T follicular helper cell (primary cell): ENCODE measurements at regions not wholly inside any gene's neighbourhood (a gene's known extent, or its start where the extent isn't known, plus 50 kb on each side); places are given as distances from the start of the nearest gene placed in this dataset.
"Not testable (repeated sequence)": the region's sequence is repeated elsewhere in the genome, so short reads cannot be mapped to it uniquely, and the experiment has no call there.

Experiments used
- DNase-seq: peaks from one replicate; pipeline ENCODE4 v3.0.0-alpha.2; 2020; ENCODE audit warnings: low read depth

DNA sequence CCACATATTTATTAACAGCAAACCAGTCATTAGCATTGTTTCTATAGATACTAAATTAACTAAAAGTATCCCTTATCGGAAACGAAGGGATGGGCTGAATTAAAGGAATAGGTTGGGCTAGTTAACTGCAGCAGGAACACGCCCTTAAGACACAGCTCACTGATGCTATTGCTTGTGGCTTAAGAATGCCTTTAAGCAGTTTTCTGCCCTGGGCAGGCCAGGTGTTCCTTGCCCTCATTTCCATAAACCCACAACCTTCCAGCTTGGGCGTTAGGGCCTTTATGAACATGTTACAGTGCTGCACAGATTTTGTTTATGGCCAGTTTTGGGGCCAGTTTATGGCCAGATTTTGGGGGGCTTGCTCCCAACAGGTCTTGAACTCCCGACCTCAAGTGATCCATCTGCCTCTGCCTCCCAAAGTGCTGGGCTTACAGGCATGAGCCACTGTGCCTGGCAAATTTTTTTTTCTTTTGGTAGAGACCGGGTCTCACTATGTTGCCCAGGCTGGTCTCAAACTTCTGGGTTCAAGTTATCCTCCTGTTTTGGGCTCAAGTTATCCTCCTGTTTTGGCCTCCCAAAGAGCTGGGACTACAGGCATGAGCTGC, 90.1 kb upstream of the GRIN2A start:
- not testable (repeated sequence) for DNase-seq

DNA sequence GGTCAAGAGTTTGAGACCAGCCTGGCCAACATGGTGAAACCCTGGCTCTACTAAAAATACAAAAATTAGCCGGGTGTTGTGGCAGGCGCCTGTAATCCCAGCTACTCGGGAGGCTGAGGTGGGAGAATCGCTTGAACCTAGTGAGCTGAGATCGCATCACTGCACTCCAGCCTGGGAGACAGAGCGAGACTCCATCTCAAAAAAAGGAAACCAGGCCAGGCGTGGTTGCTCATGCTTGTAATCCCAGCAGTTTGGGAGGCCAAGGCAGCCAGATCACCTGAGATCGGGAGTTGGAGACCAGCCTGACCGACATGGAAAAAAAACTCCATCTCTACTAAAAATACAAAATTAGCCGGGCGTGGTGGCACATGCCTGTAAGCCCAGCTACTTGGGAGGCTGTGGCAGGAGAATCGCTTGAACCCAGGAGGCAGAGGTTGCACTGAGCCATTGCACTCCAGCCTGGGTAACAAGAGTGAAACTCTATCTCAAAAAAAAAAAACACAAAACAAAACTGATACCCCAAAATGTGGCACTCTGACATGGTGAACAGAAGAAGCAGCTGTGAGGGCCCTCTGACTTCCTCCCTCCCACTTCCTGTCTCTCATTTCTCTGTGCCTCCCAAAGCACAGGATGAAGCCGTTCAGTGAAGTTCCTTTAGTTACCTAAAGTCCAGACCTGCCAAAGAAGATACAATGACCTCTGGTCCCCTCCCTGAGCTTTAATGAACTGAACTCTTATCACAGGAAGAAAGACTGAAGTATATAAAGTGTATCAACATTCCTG, 93.2 kb upstream of the GRIN2A start:
- DNase-seq: not testable (repeated sequence)

DNA sequence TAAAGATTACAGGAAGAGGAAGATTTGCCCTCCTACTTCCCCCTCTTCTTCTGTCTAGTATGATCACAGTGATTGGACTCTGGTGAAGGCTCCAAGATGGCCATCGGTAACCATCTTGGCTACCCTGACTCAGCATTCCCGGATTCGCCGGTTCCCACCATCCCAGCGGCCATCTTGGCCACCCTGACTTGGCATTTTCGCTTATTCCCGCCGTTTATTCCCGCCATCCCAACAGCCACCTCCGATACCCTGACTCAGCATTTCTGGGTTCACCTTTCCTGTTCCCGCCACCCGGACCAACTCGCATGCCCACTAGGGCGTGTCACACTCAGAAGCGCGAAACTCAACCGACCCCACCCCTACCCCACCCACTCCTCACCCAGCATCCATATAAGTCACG, 95.4 kb upstream of the GRIN2A start:
- DNase-seq: no peak

DNA sequence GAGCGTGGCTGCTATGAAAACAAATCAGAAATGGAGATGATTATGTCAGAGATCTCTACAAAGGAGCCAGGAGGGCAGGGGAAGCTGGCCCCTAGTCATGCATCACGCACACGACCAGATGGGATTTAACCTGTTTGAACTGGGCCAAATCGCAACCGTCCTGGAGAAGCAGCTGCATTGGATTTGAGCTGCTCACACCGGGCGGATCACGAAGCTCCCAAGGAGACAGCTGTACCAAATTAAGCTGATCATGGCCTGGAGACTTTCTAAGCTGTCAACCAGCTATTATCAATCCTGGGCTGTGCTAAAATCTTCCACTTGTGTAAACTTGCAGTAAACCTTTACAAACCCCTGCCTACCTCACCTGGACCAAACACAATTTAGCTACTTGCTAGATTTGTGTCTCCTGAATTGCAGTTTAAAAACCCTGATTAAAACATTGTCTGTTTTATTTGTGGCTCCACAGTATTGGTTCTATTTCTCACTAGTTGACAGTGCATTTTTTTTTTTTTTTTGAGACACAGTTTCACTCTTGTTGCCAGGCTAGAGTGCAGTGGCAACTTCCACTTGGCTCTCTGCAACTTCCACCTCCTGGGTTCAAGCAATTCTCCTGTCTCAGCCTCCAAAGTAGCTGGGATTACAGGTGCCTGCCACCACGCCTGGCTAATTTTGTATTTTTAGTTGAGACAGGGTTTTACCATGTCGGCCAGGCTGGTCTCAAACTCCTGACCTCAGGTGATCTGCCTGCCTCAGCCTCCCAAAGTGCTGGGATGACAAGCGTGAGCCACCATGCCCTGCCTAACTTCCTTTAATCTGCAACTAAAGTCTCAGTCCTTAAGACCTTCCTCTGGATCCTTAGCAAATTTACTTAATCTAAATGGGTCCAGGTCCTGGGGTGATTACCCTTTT, 98.3 kb upstream of the GRIN2A start:
- DNase-seq: no peak

DNA sequence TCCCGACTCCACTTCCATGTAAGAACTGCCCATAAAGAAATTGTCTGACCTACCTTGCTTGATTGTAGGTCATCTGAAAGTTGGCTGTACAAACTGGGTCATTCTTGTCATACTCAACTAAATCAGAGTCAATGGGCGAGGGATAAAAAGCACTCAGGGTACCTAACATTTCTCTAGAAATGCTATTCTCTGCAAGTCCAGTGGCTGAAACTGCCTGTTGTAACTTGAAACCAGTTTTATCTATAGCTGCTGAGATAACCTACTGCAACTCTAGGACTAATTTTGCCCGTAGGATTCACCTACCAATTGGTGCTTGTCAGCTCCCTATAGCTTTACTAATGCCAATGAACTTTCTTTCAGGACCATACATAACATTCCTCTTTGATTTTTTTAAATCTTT, 100.1 kb upstream of the GRIN2A start:
- no peak for DNase-seq

DNA sequence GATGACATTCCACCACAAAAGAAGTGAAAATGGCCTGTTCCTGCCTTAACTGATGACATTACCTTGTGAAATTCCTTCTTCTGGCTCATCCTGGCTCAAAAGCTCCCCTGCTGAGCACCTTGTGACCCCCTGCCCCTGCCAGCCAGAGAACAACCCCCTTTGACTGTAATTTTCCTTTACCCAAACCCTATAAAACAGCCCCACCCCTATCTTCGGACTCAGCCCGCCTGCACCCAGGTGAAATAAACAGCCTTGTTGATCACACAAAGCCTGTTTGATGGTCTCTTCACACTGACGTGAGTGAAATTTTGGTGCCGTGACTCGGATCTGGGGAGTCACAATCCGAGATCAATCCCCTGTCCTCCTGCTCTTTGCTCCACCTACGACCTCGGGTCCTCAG, 101.0 kb upstream of the GRIN2A start:
- not testable (repeated sequence) for DNase-seq

DNA sequence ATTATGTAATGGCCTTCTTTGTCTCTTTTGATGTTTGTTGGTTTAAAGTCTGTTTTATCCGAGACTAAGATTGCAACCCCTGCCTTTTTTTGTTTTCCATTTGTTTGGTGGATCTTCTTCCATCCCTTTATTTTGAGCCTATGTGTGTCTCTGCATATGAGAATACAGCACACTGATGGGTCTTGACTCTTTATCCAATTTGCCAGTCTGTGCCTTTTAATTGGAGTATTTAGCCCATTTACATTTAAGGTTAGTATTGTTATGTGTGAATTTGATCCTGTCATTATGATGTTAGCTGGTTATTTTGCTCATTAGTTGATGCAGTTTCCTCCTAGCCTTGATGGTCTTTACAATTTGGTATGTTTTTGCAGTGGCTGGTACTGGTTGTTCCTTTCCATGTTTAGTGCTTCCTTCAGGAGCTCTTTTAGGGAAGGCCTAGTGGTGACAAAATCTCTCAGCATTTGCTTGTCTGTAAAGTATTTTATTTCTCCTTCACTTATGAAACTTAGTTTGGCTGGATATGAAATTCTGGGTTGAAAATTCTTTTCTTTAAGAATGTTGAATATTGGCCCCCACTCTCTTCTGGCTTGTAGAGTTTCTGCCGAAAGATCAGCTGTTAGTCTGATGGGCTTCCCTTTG, 95.3 kb upstream of the ATF7IP2 start:
- DNase-seq: not testable (repeated sequence)

DNA sequence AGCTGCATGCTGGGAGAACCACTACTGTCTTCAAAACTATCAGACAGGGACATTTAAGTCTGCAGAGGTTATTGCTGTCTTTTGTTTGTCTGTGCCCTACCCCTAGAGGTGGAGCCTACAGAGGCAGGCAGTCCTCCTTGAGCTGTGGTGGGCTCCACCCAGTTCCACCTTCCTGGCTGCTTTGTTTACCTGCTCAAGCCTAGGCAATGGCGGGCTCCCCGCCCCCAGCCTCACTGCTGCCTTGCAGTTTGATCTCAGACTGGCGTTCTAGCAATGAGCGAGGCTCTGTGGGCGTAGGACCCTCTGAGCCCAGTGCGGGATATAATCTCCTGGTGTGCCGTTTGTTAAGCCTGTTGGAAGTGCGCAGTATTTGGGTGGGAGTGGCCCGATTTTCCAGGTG, 93.7 kb upstream of the ATF7IP2 start:
- not testable (repeated sequence) for DNase-seq

DNA sequence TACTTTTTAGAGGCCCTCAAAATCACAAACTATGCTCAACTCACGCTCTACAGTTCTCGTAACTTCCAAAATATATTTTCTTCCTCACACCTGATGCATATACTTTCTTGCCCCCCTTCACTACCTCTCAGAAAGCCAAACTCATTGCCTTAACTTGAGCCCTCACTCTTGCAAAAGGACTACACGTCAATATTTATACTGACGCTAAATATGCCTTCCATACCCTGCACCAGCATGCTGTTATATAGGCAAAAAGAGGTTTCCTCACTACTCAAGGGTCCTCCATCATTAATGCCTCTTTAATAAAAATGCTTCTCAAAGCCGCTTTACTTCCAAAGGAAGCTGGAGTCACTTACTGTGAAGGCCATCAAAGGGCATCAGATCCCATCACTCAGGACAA, 92.9 kb upstream of the ATF7IP2 start:
- DNase-seq: not testable (repeated sequence)

DNA sequence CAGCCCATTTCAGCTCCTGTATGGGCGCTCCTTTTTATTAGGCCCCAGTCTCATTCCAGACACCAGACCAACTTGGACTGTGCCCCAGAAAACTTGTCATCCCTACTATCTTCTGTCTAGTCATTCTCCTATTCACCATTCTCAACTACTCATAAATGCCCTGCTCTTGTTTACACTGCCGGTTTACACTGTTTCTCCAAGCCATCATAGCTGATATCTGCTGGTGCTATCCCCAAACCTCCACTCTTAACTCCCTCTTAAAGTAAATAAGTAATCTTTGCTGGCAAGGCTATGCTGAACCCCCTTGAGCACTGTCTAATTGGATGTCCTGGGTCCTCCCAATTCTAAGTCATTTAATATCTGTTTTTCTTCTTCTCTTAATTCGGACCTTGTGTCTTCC, 91.7 kb upstream of the ATF7IP2 start:
- not testable (repeated sequence) for DNase-seq

DNA sequence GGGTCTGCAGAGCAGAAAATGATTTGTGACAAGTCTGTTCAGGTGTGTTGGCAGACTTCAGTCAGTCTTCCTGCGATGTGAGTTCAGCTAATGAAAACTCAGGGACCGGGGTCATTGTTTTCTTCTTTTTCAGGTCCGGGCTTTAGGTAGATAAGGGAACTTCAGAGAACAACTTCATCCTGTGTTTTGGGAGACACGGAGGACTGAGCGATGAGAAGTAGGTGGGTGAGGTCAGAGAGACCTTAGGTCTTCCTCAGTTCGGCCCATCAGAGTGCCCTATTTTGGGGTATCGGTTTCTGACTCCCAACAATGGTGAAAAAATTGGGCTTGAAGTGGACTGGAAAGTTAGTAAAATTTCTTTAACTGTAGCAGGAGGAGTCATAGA, 88.9 kb upstream of the ATF7IP2 start:
- DNase-seq: no peak

DNA sequence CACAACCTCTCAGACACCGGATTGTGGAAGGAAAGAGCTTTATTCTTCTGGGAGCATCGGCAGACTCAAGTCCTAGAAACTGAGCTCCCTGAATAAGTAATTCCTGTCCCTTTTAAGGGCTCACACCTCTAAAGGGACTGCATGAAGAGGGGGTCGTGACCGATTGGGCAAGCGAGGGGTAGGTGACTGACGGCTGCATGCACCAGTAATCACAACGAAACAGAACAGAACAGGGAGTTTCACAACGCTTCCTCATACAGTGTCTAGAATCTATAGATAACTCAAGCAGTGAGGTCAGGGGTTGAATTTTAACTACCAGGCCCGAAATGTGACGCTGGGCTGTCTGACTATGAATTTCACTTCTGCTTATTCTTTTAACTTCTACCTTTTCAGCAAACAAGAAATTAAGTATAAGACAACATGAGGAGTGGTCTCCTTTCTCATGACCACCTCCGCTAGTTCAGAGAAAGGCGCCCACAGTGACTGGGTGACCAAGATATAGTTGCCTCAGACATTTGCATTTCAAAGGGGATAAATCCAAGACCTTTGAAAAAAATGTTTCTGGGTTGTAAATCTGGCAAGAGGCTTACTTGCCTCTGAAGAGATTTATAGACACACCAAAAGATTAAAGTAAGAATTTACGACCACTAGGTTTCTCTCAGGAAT, 88.4 kb upstream of the ATF7IP2 start:
- no peak for DNase-seq

DNA sequence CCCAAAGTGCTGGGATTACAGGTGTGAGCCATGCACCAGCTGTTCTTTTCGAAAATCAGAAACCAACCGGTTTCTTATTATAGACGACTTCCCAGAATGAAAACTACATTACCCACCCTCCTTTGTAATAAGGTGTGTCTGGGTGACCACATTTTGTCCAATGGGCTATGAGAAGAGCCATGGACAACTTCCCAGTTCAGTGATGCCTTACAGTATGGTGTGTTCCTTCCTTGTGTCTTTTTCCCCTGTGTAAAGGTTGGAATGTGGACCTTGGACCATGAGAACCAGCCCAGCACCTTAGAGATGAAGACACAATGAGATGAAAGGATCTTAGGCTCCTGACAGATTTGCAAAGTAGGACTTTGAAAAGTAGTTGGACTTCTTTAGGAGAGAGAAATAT, 85.0 kb upstream of the ATF7IP2 start:
- DNase-seq: no peak

DNA sequence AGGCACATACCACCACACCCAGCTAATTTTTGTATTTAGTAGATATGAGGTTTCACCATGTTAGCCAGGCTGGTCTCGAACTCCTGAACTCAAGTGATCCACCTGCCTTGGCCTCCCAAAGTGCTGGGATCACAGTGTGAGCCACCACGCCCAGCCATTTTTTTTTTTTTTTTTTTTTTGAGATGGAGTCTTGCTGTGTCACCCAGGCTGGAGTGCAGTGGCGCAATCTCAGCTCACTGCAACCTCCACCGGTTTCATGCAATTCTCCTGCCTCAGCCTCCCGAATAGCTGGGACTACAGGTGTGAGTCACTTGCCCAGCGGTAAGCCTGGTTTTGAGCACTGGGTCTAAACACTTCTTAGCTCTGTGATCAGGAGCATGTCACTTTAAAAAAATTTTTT, 84.3 kb upstream of the ATF7IP2 start:
- not testable (repeated sequence) for DNase-seq

DNA sequence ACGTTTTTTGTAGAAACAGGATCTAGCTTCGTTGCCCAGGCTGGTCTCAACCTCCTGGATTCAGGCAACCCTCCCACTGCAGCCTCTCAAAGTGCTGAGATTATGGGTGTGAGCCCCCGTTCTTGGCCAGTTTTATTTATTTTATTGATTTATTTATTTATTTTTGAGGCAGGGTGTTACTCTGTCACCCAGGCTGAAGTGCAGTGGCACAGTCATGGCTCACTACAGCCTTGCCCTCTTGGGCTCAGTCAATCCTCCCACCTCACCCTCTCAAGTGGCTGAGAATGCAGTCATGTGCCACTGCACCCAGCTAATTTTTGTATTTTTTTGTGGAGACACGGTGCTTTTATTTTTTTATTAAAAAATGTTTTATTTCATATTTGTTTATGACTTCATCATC, 79.9 kb upstream of the ATF7IP2 start:
- no peak for DNase-seq

DNA sequence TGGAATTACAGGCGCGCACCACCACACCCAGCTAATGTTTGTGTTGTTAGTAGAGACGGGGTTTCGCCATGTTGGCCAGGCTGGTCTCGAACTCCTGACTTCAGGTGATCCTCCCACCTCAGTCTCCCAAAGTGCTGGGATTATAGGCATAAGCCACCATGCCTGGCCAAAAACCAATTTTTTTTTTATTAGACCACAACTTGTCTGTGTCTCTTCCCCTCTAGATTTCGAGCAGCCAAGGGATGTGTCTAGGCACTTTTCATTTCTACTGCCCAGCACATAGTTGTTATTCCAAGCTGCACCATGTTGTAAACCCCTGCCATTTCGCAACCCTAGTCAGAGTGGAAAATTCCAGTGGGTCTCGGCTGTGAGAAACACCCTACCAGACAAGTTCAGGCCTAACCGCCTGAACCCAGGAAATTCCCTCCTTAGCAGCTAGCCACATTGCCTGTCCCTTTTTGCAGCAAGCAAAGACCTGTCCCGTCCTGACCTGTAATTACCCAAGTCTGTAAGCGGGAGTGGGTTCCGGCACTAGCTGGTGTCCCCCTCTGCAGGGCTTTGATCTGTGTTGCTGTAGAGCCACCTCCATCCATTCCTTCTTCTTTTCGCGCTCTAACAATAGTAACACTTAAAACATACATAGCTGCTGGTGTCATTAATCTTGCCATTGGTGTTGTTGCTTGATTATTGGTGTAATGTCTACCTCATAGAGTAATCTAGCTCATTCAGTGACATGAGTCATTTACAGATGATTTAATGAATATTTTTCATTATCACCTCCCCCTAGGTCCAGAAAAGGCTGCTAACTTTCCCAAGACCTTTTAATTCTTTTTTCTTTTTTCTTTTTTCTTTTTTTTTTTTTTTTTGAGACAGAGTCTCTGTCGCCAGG, 77.3 kb upstream of the ATF7IP2 start:
- no peak for DNase-seq

DNA sequence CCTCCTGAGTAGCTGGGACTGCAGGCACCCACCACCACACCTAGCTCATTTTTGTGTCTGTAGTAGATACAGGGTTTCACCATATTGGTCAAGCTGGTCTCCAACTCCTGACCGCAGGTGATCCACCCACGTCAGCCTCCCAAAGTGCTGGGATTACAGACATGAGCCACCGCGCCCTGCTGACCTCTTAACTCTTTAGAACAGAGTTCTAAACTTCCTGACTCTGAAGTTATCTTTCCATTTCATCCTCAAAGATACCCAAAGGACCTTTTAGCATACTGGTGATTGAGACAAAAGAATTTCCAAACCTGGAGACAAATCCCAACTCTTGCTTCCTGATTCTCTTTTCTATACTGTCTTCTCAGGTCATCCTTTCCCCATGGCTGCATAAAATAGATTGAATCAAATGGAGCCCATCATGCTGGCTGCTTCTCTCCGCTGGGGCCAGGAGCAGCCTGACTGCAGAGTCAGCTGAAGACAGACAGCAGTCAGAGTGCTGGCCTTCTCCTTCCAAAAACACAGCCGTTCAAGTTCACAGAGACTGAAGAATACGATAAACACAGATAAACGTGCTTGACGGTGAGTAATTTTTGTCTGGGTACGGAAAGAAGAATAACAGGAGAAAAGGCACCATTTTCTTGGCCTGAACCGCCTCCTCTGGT, 76.5 kb upstream of the ATF7IP2 start:
- DNase-seq: no peak

DNA sequence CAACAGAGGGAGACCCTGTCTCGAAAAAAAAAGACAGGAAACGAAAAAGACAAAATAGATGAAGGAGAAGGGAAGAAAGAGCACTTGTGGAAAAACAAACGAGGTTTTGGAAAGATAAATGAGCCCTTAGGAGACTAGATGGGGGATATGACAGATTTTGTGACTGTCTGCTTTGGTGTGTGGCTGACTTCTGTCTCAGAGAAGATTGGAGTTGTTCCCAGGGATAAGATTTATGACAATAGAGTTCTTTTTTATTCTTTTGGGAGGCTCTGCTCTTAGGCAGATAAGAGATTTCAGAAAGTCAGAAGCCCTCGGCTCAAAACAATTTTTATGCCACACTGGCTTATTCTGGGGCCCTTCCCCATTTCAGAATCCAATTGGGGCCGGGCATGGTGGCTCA, 73.9 kb upstream of the ATF7IP2 start:
- no peak for DNase-seq

DNA sequence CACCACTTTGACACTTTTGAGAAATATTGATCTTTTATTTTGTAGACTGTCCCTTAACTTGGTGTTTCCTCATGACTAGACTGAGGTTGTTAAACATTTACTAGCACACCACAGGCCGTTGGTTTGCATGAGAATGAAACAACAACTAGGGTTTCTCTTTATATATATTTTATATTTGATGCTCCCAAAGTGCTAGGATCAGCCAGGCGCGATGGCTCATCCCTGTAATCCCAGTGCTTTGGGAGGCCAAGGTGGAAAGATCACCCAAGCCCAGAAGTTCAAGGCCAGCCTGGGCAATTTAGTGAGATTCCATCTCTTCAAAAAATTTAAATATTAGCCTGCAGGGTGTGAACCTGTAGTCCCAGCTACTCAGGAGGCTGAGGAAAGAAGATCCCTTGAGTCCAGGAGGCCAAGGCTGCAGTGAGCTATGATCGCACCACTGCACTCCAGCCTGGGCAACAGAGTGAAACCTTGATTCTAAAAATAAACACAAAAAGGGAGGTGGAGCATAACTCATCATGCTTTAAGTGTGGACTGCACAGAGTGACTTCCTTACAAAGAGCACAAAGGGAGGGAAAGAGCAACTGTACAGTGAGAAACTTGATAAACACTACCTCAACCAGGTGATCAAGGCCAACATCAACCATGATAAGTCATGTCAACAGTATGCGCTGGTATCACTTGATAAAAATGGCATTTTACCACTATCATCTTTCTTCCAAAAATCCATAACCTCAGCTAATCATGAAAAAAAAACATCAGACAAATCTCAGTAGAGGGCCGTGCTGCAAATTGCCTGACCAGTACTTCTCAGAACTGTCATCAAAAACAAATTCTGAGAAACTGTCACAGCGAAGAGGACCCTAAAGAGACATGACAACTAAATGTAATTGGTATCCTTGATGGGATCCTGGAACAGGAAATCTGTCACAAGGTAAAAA, 72.8 kb upstream of the ATF7IP2 start:
- no peak for DNase-seq
